NCI-H2196 treated with DMSO at 0.1 percent for 48 hours (cell line): ENCODE measurements at regions not wholly inside any gene's neighbourhood (a gene's known extent, or its start where the extent isn't known, plus 50 kb on each side); places are given as distances from the start of the nearest gene placed in this dataset.

Experiments used
- DNase-seq: peaks from one replicate; lab custom pipeline; 2025; ENCODE audit not compliant: unreplicated experiment; lab: John Stamatoyannopoulos, UW

GRCh38 chr18:24561369-24561965 is 101.0 kb downstream of the HRH4 start:
- DNase-seq: no peak

GRCh38 chr18:24567199-24567598 is 106.8 kb downstream of the HRH4 start:
- peak; percentile 73 for DNase-seq

- DNase-seq: no peak
These were observed 110.3 kb downstream of the HRH4 start for GRCh38 chr18:24570716-24571115.

- DNase-seq: no peak
These were observed 122.3 kb downstream of the HRH4 start for GRCh38 chr18:24582771-24583170.

- DNase-seq: no peak
These were observed 123.8 kb downstream of the HRH4 start for GRCh38 chr18:24584205-24584604.

GRCh38 chr18:24584813-24585212 is 124.4 kb downstream of the HRH4 start:
- DNase-seq: no peak

- DNase-seq: no peak
These were observed 125.6 kb downstream of the HRH4 start for GRCh38 chr18:24585996-24586566.

GRCh38 chr18:24586662-24587360 is 126.4 kb downstream of the HRH4 start:
- DNase-seq: no peak

GRCh38 chr18:24588440-24588839 is 128.0 kb downstream of the HRH4 start:
- DNase-seq: no peak

GRCh38 chr18:24590946-24591345 is 130.5 kb downstream of the HRH4 start:
- DNase-seq: no peak

GRCh38 chr18:24593401-24593800 is 133.0 kb downstream of the HRH4 start:
- no peak for DNase-seq

- DNase-seq: no peak
These were observed 133.4 kb downstream of the HRH4 start for GRCh38 chr18:24593886-24594285.

- no peak for DNase-seq
These were observed 135.2 kb downstream of the HRH4 start for GRCh38 chr18:24595561-24596031.

- peak; percentile 7 for DNase-seq
These were observed 139.7 kb downstream of the HRH4 start for GRCh38 chr18:24600076-24600654.

GRCh38 chr18:24601585-24601984 is 141.1 kb downstream of the HRH4 start:
- no peak for DNase-seq

GRCh38 chr18:24602201-24602600 is 141.8 kb downstream of the HRH4 start:
- no peak for DNase-seq

GRCh38 chr18:24603151-24603550 is 142.7 kb downstream of the HRH4 start:
- DNase-seq: no peak

- DNase-seq: no peak
These were observed 145.0 kb downstream of the HRH4 start for GRCh38 chr18:24605444-24605843.

GRCh38 chr18:24609254-24609653 is 148.8 kb downstream of the HRH4 start:
- no peak for DNase-seq

- no peak for DNase-seq
These were observed 150.6 kb downstream of the HRH4 start for GRCh38 chr18:24611075-24611474.

- no peak for DNase-seq
These were observed 153.6 kb downstream of the HRH4 start for GRCh38 chr18:24613896-24614640.
